RWPE2 (cell line): ENCODE measurements at regions not wholly inside any gene's neighbourhood (a gene's known extent, or its start where the extent isn't known, plus 50 kb on each side); places are given as distances from the start of the nearest gene placed in this dataset.

Source experiments
- ATAC-seq: fragments of 200-7000 bp; cut with Tn5 transposase; 3 replicates; pipeline ENCODE4 v1.9.1; 2021; ENCODE audit warnings: low read depth
- DNase-seq: peaks from one replicate; pipeline ENCODE4 v3.0.0-alpha.2; 2020; ENCODE audit warnings: low spot score
- H3K27ac ChIP-seq: fragments of 450-650 bp; 2 replicates; pipeline ENCODE4 v1.5.1; 2017; ENCODE audit warnings: mild to moderate bottlenecking; ENCODE audit not compliant: poor library complexity, severe bottlenecking
- H3K27me3 ChIP-seq: fragments of 250-450 bp; sonication (Bioruptor Pico); 2 replicates; pipeline ENCODE4 v1.5.1; 2021; ENCODE audit warnings: mild to moderate bottlenecking, moderate library complexity; ENCODE audit not compliant: insufficient read depth, poor library complexity, severe bottlenecking
- H3K36me3 ChIP-seq: fragments of 250-450 bp; sonication (Bioruptor Pico); 2 replicates; pipeline ENCODE4 v1.5.1; 2020; ENCODE audit warnings: low read depth, mild to moderate bottlenecking, moderate library complexity
- H3K4me1 ChIP-seq: fragments of 250-450 bp; sonication (Bioruptor Pico); 2 replicates; pipeline ENCODE4 v1.5.1; 2021; ENCODE audit warnings: mild to moderate bottlenecking, moderate library complexity; ENCODE audit not compliant: insufficient read depth, poor library complexity, severe bottlenecking
- H3K4me3 ChIP-seq: fragments of 250-450 bp; sonication (Bioruptor Pico); 2 replicates; pipeline ENCODE4 v1.5.1; 2021; ENCODE audit warnings: mild to moderate bottlenecking, moderate library complexity; ENCODE audit not compliant: severe bottlenecking
- H3K9me3 ChIP-seq: fragments of 250-450 bp; sonication (Bioruptor Pico); 2 replicates; pipeline ENCODE4 v1.5.1; 2021; ENCODE audit warnings: mild to moderate bottlenecking, moderate library complexity; ENCODE audit not compliant: severe bottlenecking
- TF ChIP-seq, protein P1 (sequence below): fragments of 450-650 bp; IDR thresholded peaks from one replicate; pipeline ENCODE4 v1.5.1; 2017; ENCODE audit warnings: mild to moderate bottlenecking, moderate library complexity; ENCODE audit not compliant: poor library complexity, severe bottlenecking

DNA sequence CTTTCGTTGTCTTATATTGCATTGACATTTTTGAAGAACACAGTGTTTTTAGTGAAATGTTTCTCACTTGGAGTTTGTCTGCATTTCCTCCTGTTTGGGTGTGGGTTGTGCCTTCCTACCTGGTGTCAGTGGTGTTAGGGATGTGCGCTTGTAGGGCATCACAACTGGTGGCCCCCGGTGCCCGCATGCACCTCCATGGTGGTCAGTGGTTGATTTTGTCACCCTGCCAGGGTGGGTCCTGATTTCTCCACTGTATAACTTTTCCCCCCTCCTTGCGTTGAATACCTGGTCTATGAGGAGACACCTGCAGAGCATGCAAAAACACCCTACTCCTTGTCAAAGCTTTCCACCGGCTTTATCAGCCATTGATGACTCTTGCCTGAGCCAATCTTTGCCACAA is 132.9 kb downstream of the BARX1 start:
- ATAC-seq: no peak

DNA sequence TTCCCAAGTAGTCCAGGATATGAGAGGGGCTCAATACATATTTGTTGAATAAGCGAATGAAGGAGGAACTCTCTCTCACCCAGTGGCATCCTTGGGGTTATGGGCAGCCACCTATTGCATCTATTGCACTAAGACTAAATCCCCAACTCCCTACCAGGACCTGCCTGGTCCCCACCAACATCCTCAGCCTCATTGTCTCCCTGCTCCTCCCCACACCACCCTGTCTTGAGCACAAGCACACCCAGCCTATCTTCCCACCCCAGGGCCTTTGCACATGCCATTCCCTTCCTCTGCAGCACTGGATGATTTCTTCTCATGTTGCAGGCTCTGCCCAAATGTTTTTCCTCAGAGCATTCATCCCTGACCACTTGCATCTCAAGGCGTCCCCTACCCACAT is 133.8 kb downstream of the BARX1 start:
- Histone ChIP-seq H3K36me3 (no peaks in the 10 kb centered on the region), H3K9me3 (no peaks in the 10 kb centered on the region), H3K27me3 (peaks cover 3% of the 10 kb centered on the region), H3K4me1 (no peaks in the 10 kb centered on the region), H3K27ac (no peak overlapping the region), H3K4me3 (no peak overlapping the region)
- TF ChIP-seq, protein P1, sequence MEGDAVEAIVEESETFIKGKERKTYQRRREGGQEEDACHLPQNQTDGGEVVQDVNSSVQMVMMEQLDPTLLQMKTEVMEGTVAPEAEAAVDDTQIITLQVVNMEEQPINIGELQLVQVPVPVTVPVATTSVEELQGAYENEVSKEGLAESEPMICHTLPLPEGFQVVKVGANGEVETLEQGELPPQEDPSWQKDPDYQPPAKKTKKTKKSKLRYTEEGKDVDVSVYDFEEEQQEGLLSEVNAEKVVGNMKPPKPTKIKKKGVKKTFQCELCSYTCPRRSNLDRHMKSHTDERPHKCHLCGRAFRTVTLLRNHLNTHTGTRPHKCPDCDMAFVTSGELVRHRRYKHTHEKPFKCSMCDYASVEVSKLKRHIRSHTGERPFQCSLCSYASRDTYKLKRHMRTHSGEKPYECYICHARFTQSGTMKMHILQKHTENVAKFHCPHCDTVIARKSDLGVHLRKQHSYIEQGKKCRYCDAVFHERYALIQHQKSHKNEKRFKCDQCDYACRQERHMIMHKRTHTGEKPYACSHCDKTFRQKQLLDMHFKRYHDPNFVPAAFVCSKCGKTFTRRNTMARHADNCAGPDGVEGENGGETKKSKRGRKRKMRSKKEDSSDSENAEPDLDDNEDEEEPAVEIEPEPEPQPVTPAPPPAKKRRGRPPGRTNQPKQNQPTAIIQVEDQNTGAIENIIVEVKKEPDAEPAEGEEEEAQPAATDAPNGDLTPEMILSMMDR: no peak
- ATAC-seq (no peak), DNase-seq (no peak)

More for the DNA sequence above, 132.9 kb downstream of the BARX1 start:
- peaks cover 3% of the 10 kb centered on the region for H3K27me3 ChIP-seq
- H3K4me1 ChIP-seq: no peaks in the 10 kb centered on the region
- H3K27ac ChIP-seq: no peak overlapping the region
- no peaks in the 10 kb centered on the region for H3K9me3 ChIP-seq
- TF ChIP-seq, protein P1: no peak
- no peaks in the 10 kb centered on the region for H3K36me3 ChIP-seq
- no peak overlapping the region for H3K4me3 ChIP-seq
- no peak for DNase-seq

DNA sequence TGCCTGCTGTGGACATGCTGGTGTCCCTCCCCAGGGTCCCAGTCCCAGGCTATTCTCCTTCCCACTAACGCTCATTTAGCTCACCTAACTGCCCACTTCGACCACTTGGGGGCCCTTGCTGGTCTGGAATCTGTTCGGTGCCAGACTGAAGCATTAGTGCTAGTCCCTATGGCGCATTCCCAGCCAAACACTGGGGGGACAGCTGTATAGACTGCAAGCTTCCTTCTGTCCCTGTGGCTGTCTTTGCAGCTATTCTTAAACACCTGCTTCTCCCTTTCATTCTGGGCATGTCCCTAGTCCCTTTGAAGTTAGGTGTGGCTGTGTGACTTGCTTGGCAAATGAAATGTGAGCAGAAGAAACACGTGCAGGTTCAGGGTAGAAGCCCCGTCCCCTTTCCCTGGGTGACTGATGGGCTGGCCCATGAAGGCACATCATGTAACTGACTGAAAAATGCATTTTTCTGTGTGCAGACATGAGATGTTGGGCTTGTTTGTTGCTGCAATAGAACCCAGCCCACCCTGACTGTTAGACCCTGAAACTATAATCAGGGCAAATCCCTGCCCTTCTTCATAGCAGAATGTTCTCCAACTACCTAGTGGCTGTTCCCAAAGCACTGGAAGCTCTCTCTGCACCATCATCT is 134.4 kb downstream of the BARX1 start:
- H3K4me1 ChIP-seq: no peaks in the 10 kb centered on the region
- H3K27me3 ChIP-seq: peaks cover 3% of the 10 kb centered on the region
- TF ChIP-seq, protein P1: no peak
- no peak for ATAC-seq
- no peak overlapping the region for H3K4me3 ChIP-seq
- DNase-seq: no peak
- H3K9me3 ChIP-seq: no peaks in the 10 kb centered on the region
- H3K27ac ChIP-seq: no peak overlapping the region
- H3K36me3 ChIP-seq: no peaks in the 10 kb centered on the region

DNA sequence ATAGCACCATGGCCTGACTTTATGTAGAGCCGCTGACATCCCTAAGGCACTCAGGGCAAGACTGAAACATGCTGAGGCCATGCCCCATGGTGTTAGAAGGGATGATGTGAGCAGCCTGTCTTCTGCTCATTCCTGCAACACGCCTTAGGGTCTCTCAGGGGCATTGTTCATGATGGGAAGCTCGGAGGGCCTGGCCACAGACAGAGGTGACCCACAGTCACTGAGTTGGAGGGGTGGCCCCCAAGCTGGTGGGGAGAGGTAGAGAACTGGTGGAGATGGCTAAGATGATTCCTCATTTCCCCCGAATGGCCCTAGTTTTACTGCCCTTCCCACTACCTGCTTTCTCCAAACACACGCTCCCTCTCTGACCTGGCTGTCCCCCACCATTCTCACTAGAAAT is 135.2 kb downstream of the BARX1 start:
- TF ChIP-seq, protein P1: no peak
- ATAC-seq (no peak), DNase-seq (no peak)
- H3K9me3 ChIP-seq: no peaks in the 10 kb centered on the region
- no peaks in the 10 kb centered on the region for H3K36me3 ChIP-seq
- H3K4me3 ChIP-seq: no peak overlapping the region
- H3K27me3 ChIP-seq: peaks cover 3% of the 10 kb centered on the region
- no peaks in the 10 kb centered on the region for H3K4me1 ChIP-seq
- H3K27ac ChIP-seq: no peak overlapping the region

DNA sequence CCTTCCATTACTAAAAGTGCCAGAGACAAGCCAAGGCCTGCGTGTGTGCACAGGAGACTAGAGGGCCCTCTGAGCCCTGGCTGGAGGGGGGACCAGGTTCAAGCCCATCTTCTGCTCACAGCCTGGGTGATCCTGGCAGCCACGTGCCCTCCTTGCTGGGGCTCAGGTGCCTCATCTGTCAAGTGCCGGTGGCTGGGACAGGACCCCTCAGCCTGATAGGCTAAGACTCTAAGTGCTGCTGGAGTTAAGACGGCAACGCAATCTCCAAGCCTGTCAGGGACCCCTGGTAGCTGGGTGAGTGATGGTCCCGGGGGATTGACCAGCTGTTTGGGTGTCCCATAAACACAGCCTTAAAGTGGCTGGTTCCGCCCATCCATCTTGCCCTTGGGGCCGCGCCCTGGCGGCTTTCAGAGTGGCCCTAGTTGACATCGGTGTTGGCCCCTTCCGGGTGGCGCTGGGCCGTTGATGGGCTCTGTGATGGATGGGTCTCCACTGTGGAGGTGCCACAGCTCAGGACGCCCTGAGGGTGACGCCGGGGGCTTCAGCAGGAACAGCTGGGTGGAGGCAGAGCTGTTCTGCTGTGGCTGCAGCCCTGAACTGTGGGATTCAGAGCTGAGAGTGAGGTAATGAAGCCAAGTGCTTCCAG is 136.2 kb downstream of the BARX1 start:
- Histone ChIP-seq H3K36me3 (no peaks in the 10 kb centered on the region), H3K27me3 (peaks cover 3% of the 10 kb centered on the region), H3K27ac (no peak overlapping the region), H3K9me3 (no peaks in the 10 kb centered on the region), H3K4me1 (no peaks in the 10 kb centered on the region), H3K4me3 (no peak overlapping the region)
- DNase-seq (no peak), ATAC-seq (no peak)
- TF ChIP-seq, protein P1: no peak
